ENCODE measurements at regions not wholly inside any gene's neighbourhood (a gene's known extent, or its start where the extent isn't known, plus 50 kb on each side); places are given as distances from the start of the nearest gene placed in this dataset.
"Not testable (repeated sequence)": the region's sequence is repeated elsewhere in the genome, so short reads cannot be mapped to it uniquely, and the experiment has no call there.

- DNase-seq (ENCODE audit: low spot score), result no peak
- intact Hi-C loops (cut with DNase I), result no loop called here
These were observed 70.9 kb upstream of the NBPF4 start for GRCh38 chr1:108314815-108315214.

GRCh38 chr1:108316545-108316944 lies 72.7 kb upstream of the NBPF4 start:
- intact Hi-C loops (cut with DNase I), result no loop called here
- DNase-seq (ENCODE audit: low spot score), result no peak

- no peak for DNase-seq (ENCODE audit: low spot score)
- intact Hi-C loops (cut with DNase I), result no loop called here
These were observed 77.0 kb upstream of the NBPF4 start for GRCh38 chr1:108320849-108321248.

- DNase-seq (ENCODE audit: low spot score); intact Hi-C loops (cut with DNase I): not testable (repeated sequence)
These were observed 81.5 kb upstream of the NBPF4 start for GRCh38 chr1:108325338-108325737.

GRCh38 chr1:108327534-108328466 lies 83.9 kb upstream of the NBPF4 start:
- no peak for DNase-seq (ENCODE audit: low spot score)
- intact Hi-C loops (cut with DNase I), result no loop called here

- intact Hi-C loops (cut with DNase I), result no loop called here
- DNase-seq (ENCODE audit: low spot score), result no peak
These were observed 102.1 kb upstream of the NBPF4 start for GRCh38 chr1:108345776-108346531.

GRCh38 chr1:108357802-108358201 lies 92.3 kb upstream of the NBPF6 start:
- no peak for DNase-seq (ENCODE audit: low spot score)

GRCh38 chr1:108380059-108380832 lies 69.9 kb upstream of the NBPF6 start:
- intact Hi-C loops (cut with DNase I); DNase-seq (ENCODE audit: low spot score): not testable (repeated sequence)

More at GRCh38 chr1:108357802-108358201, 92.3 kb upstream of the NBPF6 start:
- intact Hi-C loops (cut with DNase I), result loop anchor here in 1 of 2 donors (5.0 kb wide), 1 partner anchor 139 kb away; no protein-coding TSS in a partner anchor

Data from posterior vena cava (tissue), 2 donors.